ENCODE measurements at regions not wholly inside any gene's neighbourhood (a gene's known extent, or its start where the extent isn't known, plus 50 kb on each side); places are given as distances from the start of the nearest gene placed in this dataset.

- Histone ChIP-seq H3K79me1 (ENCODE audit: insufficient read depth, low read depth, low read length, poor library complexity, severe bottlenecking) (no peaks in the 10 kb centered on the region), H2AFZ (ENCODE audit: low read length) (no peak overlapping the region), H3K4ac (ENCODE audit: low read depth, low read length) (no peak overlapping the region), H3K4me1 (ENCODE audit: insufficient read depth, low read length) (no peaks in the 10 kb centered on the region), H2BK120ac (ENCODE audit: low read depth, low read length, poor library complexity, severe bottlenecking) (no peak overlapping the region), H3K23ac (ENCODE audit: insufficient read length, low read depth, low read length) (no peak overlapping the region), H4K8ac (replicated peaks; ENCODE audit: insufficient read length, low read depth, low read length) (no peak overlapping the region), H3K23me2 (ENCODE audit: insufficient read length, low read depth, low read length, poor library complexity, severe bottlenecking) (no peaks in the 10 kb centered on the region), H3K4me2 (ENCODE audit: insufficient read depth, insufficient read length, low read length) (no peak overlapping the region), H3K18ac (ENCODE audit: insufficient read length, low read depth, low read length) (no peak overlapping the region), H2BK5ac (ENCODE audit: insufficient read length, low read length) (no peak overlapping the region), H2AK5ac (ENCODE audit: insufficient read length, low read length) (no peak overlapping the region), H3K79me2 (ENCODE audit: insufficient read depth, low read length) (no peaks in the 10 kb centered on the region), H3K14ac (ENCODE audit: insufficient read depth, low read length) (no peak overlapping the region; the same call in 1 of the 2 replicates), H4K5ac (ENCODE audit: insufficient read length, low read depth, low read length) (no peak overlapping the region), H3K27ac (ENCODE audit: insufficient read length, low read depth, low read length) (no peak overlapping the region), H2BK12ac (ENCODE audit: insufficient read length, low read depth, low read length) (no peak overlapping the region), H3K56ac (ENCODE audit: insufficient read length, low read depth, low read length) (no peak overlapping the region), H3K9ac (ENCODE audit: extremely low read depth, insufficient read length, low read length) (no peak overlapping the region), H4K91ac (ENCODE audit: insufficient read length, low read depth, low read length) (no peak overlapping the region), H3K27me3 (ENCODE audit: insufficient read depth, low read length) (no peaks in the 10 kb centered on the region), H4K20me1 (ENCODE audit: control insufficient read depth, insufficient read depth, insufficient read length) (no peaks in the 10 kb centered on the region), H3K9me3 (ENCODE audit: control insufficient read depth, low read depth, low read length) (no peaks in the 10 kb centered on the region), H3T11ph (ENCODE audit: low read length) (no peak overlapping the region), H2BK20ac (ENCODE audit: low read depth, low read length, poor library complexity, severe bottlenecking) (no peak overlapping the region), H2BK15ac (ENCODE audit: low read depth, low read length) (no peak overlapping the region)
- no CpG with 5 or more reads among the region's 18 CpGs for WGBS (ENCODE audit: extremely low coverage, insufficient read length, low lambda C conversion rate)
- H3K27ac Mint-ChIP-seq = no peak overlapping the region
- peaks cover 0 to 10% of the 10 kb centered on the region in 2 experiments; a peak in 2 of 5 replicates for H3K9me3 Mint-ChIP-seq
- peaks cover 4 to 5% of the 10 kb centered on the region in 2 experiments; a peak in 3 of 4 replicates for H3K4me1 Mint-ChIP-seq
- peaks cover 3% of the 10 kb centered on the region for H3K27me3 Mint-ChIP-seq (ENCODE audit: low read depth)
- H3K36me3 Mint-ChIP-seq (ENCODE audit: insufficient read depth in 1 of 3, low read depth in 3 of 3) = no peaks in the 10 kb centered on the region; a peak in 1 of 7 replicates
- DNase-seq = no peak
- no peak for TF ChIP-seq CTCF (conservative IDR thresholded peaks at IDR 0.05)
- no peak overlapping the region for H3K4me3 Mint-ChIP-seq
These were observed 65.1 kb upstream of the OLFM1 start for GRCh38 chr9:135022191-135022870.

All from H9 (cell line).